KMS-11 (cell line): ENCODE measurements at regions not wholly inside any gene's neighbourhood (a gene's known extent, or its start where the extent isn't known, plus 50 kb on each side); places are given as distances from the start of the nearest gene placed in this dataset.

Source experiments
- H2AFZ ChIP-seq: fragments of 200-600 bp; sonication (generic); 2 replicates; pipeline ENCODE4 v1.6.1; 2016; ENCODE audit warnings: antibody characterized with exemption, mixed run types, low read depth
- H3K27ac ChIP-seq: fragments of 200-600 bp; sonication (generic); 2 replicates; pipeline ENCODE4 v1.6.1; 2016; ENCODE audit warnings: mild to moderate bottlenecking, mixed run types
- H3K27me3 ChIP-seq: fragments of 200-600 bp; sonication (generic); 2 replicates; pipeline ENCODE4 v1.6.1; 2017; ENCODE audit warnings: mild to moderate bottlenecking, low read depth, mixed run types, moderate library complexity; ENCODE audit not compliant: insufficient read depth
- H3K36me3 ChIP-seq: fragments of 200-600 bp; sonication (generic); 2 replicates; pipeline ENCODE4 v1.6.1; 2017; ENCODE audit warnings: mild to moderate bottlenecking, mixed run types; ENCODE audit not compliant: insufficient read depth
- H3K4me1 ChIP-seq: fragments of 200-600 bp; sonication (generic); 2 replicates; pipeline ENCODE4 v1.6.1; 2016; ENCODE audit warnings: mild to moderate bottlenecking, low read depth, mixed run types; ENCODE audit not compliant: poor library complexity, severe bottlenecking
- H3K4me2 ChIP-seq: fragments of 200-600 bp; sonication (generic); 2 replicates; pipeline ENCODE4 v1.7.0; 2016; ENCODE audit warnings: mild to moderate bottlenecking, mixed run types
- H3K4me3 ChIP-seq: fragments of 200-600 bp; sonication (generic); IDR thresholded peaks from 2 replicates; pipeline ENCODE4 v1.6.1; 2017; ENCODE audit warnings: low read depth, low read length, mixed read lengths; ENCODE audit not compliant: insufficient read depth
- H3K79me2 ChIP-seq: fragments of 200-600 bp; sonication (generic); 2 replicates; pipeline ENCODE4 v1.6.1; 2016; ENCODE audit warnings: low read depth, mixed run types; ENCODE audit not compliant: insufficient read depth
- H3K9ac ChIP-seq: fragments of 200-600 bp; sonication (generic); 2 replicates; pipeline ENCODE4 v1.6.1; 2016; ENCODE audit warnings: mild to moderate bottlenecking, mixed run types
- H4K20me1 ChIP-seq: fragments of 200-600 bp; sonication (generic); 2 replicates; pipeline ENCODE4 v1.6.1; 2016; ENCODE audit warnings: mild to moderate bottlenecking, mixed run types; ENCODE audit not compliant: insufficient read depth
- CTCF ChIP-seq: fragments of 200-600 bp; sonication (generic); conservative IDR thresholded peaks from 2 replicates; pipeline ENCODE4 v1.6.1; 2017; ENCODE audit warnings: low read depth, mild to moderate bottlenecking, antibody characterized with exemption, low read length, moderate library complexity, mixed read lengths

GRCh38 chr1:224503161-224504118 is 68.8 kb upstream of the WDR26 start:
- no peaks in the 10 kb centered on the region for H3K36me3 ChIP-seq
- peak overlapping the region; percentile 67 for H2AFZ ChIP-seq
- H3K4me3 ChIP-seq, result peak overlapping the region; percentile 66
- no peaks in the 10 kb centered on the region for H4K20me1 ChIP-seq
- TF ChIP-seq CTCF, result 0 out of 2 replicates have a peak, but pooled peaks have one; percentile 35
- peaks cover 81% of the 10 kb centered on the region for H3K4me1 ChIP-seq
- peak overlapping the region; percentile 81 for H3K27ac ChIP-seq
- peak overlapping the region; percentile 86 for H3K4me2 ChIP-seq
- H3K27me3 ChIP-seq, result no peaks in the 10 kb centered on the region
- H3K79me2 ChIP-seq, result no peaks in the 10 kb centered on the region
- peak overlapping the region; percentile 41 for H3K9ac ChIP-seq

- Histone ChIP-seq H3K4me3 (peak overlapping the region; percentile 66), H3K36me3 (no peaks in the 10 kb centered on the region), H3K79me2 (no peaks in the 10 kb centered on the region), H3K27ac (peak overlapping the region; percentile 81), H2AFZ (peak overlapping the region; percentile 67; the same call in 1 of the 2 replicates), H3K27me3 (no peaks in the 10 kb centered on the region), H3K4me2 (peak overlapping the region; percentile 86), H3K9ac (peak overlapping the region; percentile 41; the same call in 1 of the 2 replicates), H4K20me1 (no peaks in the 10 kb centered on the region), H3K4me1 (peaks cover 77% of the 10 kb centered on the region)
- TF ChIP-seq CTCF, result no peak
Measured at GRCh38 chr1:224504297-224505041, 69.9 kb upstream of the WDR26 start.

- Histone ChIP-seq H3K36me3 (no peaks in the 10 kb centered on the region), H4K20me1 (no peaks in the 10 kb centered on the region), H3K4me2 (no peak overlapping the region), H3K4me1 (peaks cover 77% of the 10 kb centered on the region), H2AFZ (no peak overlapping the region), H3K27ac (no peak overlapping the region), H3K27me3 (no peaks in the 10 kb centered on the region), H3K79me2 (no peaks in the 10 kb centered on the region), H3K9ac (no peak overlapping the region), H3K4me3 (no peak overlapping the region)
- no peak for TF ChIP-seq CTCF
Measured at GRCh38 chr1:224505454-224506093, 71.0 kb upstream of the WDR26 start.

- peaks cover 77% of the 10 kb centered on the region for H3K4me1 ChIP-seq
- H2AFZ ChIP-seq, result no peak overlapping the region
- H3K9ac ChIP-seq, result no peak overlapping the region
Measured at GRCh38 chr1:224506141-224506814, 71.7 kb upstream of the WDR26 start.

More at GRCh38 chr1:224506141-224506814, 71.7 kb upstream of the WDR26 start:
- Histone ChIP-seq H4K20me1 (no peaks in the 10 kb centered on the region), H3K27me3 (no peaks in the 10 kb centered on the region), H3K27ac (no peak overlapping the region), H3K4me2 (no peak overlapping the region), H3K36me3 (no peaks in the 10 kb centered on the region), H3K4me3 (no peak overlapping the region), H3K79me2 (no peaks in the 10 kb centered on the region)
- TF ChIP-seq CTCF, result no peak
